Osteoblast (primary cell): ENCODE measurements at regions not wholly inside any gene's neighbourhood (a gene's known extent, or its start where the extent isn't known, plus 50 kb on each side); places are given as distances from the start of the nearest gene placed in this dataset.

Experiments used
- DNase-seq: peaks from one replicate; pipeline ENCODE4 v3.0.0; 2011; ENCODE audit warnings: low spot score, mixed read lengths; ENCODE audit not compliant: insufficient read length; ENCODE audit errors: missing footprints
- H2AFZ ChIP-seq: 2 replicates; pipeline ENCODE4 v1.6.0; 2011; ENCODE audit warnings: mild to moderate bottlenecking, low read length
- H3K27ac ChIP-seq: 2 replicates; pipeline ENCODE4 v1.5.1; 2011; ENCODE audit warnings: mild to moderate bottlenecking, low read depth, low read length, moderate library complexity
- H3K27me3 ChIP-seq: 2 replicates; pipeline ENCODE4 v1.6.0; 2012; ENCODE audit warnings: mild to moderate bottlenecking, control low read depth, inconsistent platforms, low read length, moderate library complexity; ENCODE audit not compliant: insufficient read depth
- H3K36me3 ChIP-seq: 2 replicates; pipeline ENCODE4 v1.5.1; 2011; ENCODE audit warnings: mild to moderate bottlenecking, low read length, control low read depth, moderate library complexity; ENCODE audit not compliant: insufficient read depth
- H3K4me1 ChIP-seq: 2 replicates; pipeline ENCODE4 v1.5.1; 2011; ENCODE audit warnings: mild to moderate bottlenecking, low read length, control low read depth, moderate library complexity; ENCODE audit not compliant: insufficient read depth
- H3K4me2 ChIP-seq: 2 replicates; pipeline ENCODE4 v1.6.0; 2011; ENCODE audit warnings: mild to moderate bottlenecking, low read length; ENCODE audit not compliant: insufficient read depth
- H3K4me3 ChIP-seq: fragments of 200-600 bp; sonication (generic); 3 replicates; pipeline ENCODE4 v1.5.1; 2012; ENCODE audit warnings: mild to moderate bottlenecking, low read length, inconsistent platforms; ENCODE audit not compliant: insufficient read depth
- H3K79me2 ChIP-seq: 2 replicates; pipeline ENCODE4 v1.6.0; 2012; ENCODE audit warnings: mild to moderate bottlenecking, low read length, control low read depth, inconsistent platforms; ENCODE audit not compliant: insufficient read depth
- H3K9me3 ChIP-seq: 2 replicates; pipeline ENCODE4 v1.5.1; 2011; ENCODE audit warnings: low read depth, low read length, control low read depth
- H4K20me1 ChIP-seq: 2 replicates; pipeline ENCODE4 v1.6.0; 2012; ENCODE audit warnings: mild to moderate bottlenecking, low read length, control low read depth; ENCODE audit not compliant: insufficient read depth
- CTCF ChIP-seq: IDR thresholded peaks from 2 replicates; pipeline ENCODE4 v1.5.1; 2011; ENCODE audit warnings: mild to moderate bottlenecking, low read depth, low read length, moderate library complexity; ENCODE audit errors: extremely low read depth

- peaks cover 2% of the 10 kb centered on the region for H3K9me3 ChIP-seq
- H3K27me3 ChIP-seq = peaks cover 7% of the 10 kb centered on the region
- no peak for TF ChIP-seq CTCF
- H3K36me3 ChIP-seq = no peaks in the 10 kb centered on the region
- peaks cover 13% of the 10 kb centered on the region for H3K4me1 ChIP-seq
- no peak overlapping the region for H2AFZ ChIP-seq
- no peak overlapping the region for H3K4me3 ChIP-seq
- no peaks in the 10 kb centered on the region for H3K79me2 ChIP-seq
- no peak overlapping the region for H3K27ac ChIP-seq
- H3K4me2 ChIP-seq = peak overlapping the region; percentile 61
- H4K20me1 ChIP-seq = no peaks in the 10 kb centered on the region
- DNase-seq = no peak
Observed at GRCh38 chr5:173670130-173670651, 53.7 kb upstream of the BOD1 start.

GRCh38 chr5:173670791-173671120 lies 54.3 kb upstream of the BOD1 start:
- Histone ChIP-seq H3K9me3 (peaks cover 2% of the 10 kb centered on the region), H3K79me2 (no peaks in the 10 kb centered on the region), H4K20me1 (no peaks in the 10 kb centered on the region), H3K36me3 (no peaks in the 10 kb centered on the region), H3K4me3 (peak overlapping the region; percentile 4), H3K4me2 (peak overlapping the region; percentile 61), H2AFZ (peak overlapping the region; percentile 2), H3K27me3 (peaks cover 7% of the 10 kb centered on the region), H3K4me1 (peaks cover 13% of the 10 kb centered on the region), H3K27ac (no peak overlapping the region)
- no peak for DNase-seq
- no peak for TF ChIP-seq CTCF

GRCh38 chr5:173671121-173671949 lies 54.9 kb upstream of the BOD1 start:
- peak overlapping the region; percentile 2 for H2AFZ ChIP-seq

More at GRCh38 chr5:173671121-173671949, 54.9 kb upstream of the BOD1 start:
- H3K36me3 ChIP-seq = no peaks in the 10 kb centered on the region
- peak overlapping the region; percentile 4 for H3K4me3 ChIP-seq
- H3K79me2 ChIP-seq = no peaks in the 10 kb centered on the region
- no peaks in the 10 kb centered on the region for H4K20me1 ChIP-seq
- H3K27ac ChIP-seq = no peak overlapping the region
- no peak for TF ChIP-seq CTCF
- H3K9me3 ChIP-seq = peaks cover 2% of the 10 kb centered on the region
- peak overlapping the region; percentile 61 for H3K4me2 ChIP-seq
- peaks cover 13% of the 10 kb centered on the region for H3K4me1 ChIP-seq
- no peak for DNase-seq
- peaks cover 7% of the 10 kb centered on the region for H3K27me3 ChIP-seq
